ENCODE measurements at regions not wholly inside any gene's neighbourhood (a gene's known extent, or its start where the extent isn't known, plus 50 kb on each side); places are given as distances from the start of the nearest gene placed in this dataset.

DNA sequence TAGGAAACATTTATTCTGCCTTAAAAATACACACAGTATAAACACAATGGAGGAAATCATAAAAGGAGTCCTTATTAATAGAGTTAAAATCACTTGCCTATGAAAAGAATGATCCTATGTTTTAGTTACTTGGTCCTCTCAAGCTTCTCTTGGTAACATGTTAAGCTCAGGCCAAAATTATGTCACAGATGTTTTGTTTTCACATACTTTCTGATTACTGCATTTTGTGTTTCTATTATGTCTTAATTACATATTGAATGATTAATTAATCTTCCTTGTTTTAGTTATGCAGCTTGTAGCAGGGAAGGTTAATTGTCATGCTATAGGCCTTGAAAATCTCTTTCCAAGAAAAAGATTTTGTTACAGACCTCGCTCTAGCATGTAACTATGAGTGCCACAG, 406.0 kb downstream of the PLA2G4A start:
- Mint-ChIP-seq H3K27me3 (ENCODE audit: low read depth) (no peaks in the 10 kb centered on the region), H3K4me1 (ENCODE audit: low read depth) (no peaks in the 10 kb centered on the region), H3K4me3 (no peak overlapping the region), H3K36me3 (ENCODE audit: low read depth) (no peaks in the 10 kb centered on the region), H3K27ac (no peak overlapping the region), H3K9me3 (no peaks in the 10 kb centered on the region)

DNA sequence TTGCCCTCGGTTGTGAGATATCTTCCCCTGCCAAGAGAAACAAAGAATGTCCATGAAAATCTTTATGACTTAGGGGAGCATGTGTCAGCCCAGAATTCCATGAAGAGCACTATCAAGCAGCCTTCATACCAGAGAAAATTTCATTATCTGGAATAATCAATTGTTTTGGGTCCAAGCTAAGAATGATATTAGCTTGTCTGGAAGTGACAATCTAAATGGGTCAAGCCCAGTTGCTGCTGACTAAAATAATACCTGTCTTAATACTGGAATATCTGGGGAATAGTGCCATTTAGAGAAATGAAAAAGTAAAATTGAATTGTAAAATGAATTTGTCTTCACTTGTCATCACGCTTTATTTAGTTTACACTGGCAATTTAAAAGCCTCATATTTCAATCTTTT, 407.4 kb downstream of the PLA2G4A start:
- Mint-ChIP-seq H3K4me1 (ENCODE audit: low read depth) (no peaks in the 10 kb centered on the region), H3K27me3 (ENCODE audit: low read depth) (no peaks in the 10 kb centered on the region), H3K36me3 (ENCODE audit: low read depth) (no peaks in the 10 kb centered on the region), H3K9me3 (no peaks in the 10 kb centered on the region), H3K27ac (no peak overlapping the region), H3K4me3 (no peak overlapping the region)

GRCh38 chr1:187236676-187237075, 407.9 kb downstream of the PLA2G4A start:
- H3K27ac Mint-ChIP-seq, result no peak overlapping the region
- H3K36me3 Mint-ChIP-seq (ENCODE audit: low read depth), result no peaks in the 10 kb centered on the region
- no peak overlapping the region for H3K4me3 Mint-ChIP-seq
- H3K9me3 Mint-ChIP-seq, result no peaks in the 10 kb centered on the region
- no peaks in the 10 kb centered on the region for H3K4me1 Mint-ChIP-seq (ENCODE audit: low read depth)
- H3K27me3 Mint-ChIP-seq (ENCODE audit: low read depth), result no peaks in the 10 kb centered on the region

GRCh38 chr1:187237542-187237941, 408.8 kb downstream of the PLA2G4A start:
- H3K9me3 Mint-ChIP-seq, result no peaks in the 10 kb centered on the region
- H3K27me3 Mint-ChIP-seq (ENCODE audit: low read depth), result no peaks in the 10 kb centered on the region
- no peak overlapping the region for H3K27ac Mint-ChIP-seq
- H3K36me3 Mint-ChIP-seq (ENCODE audit: low read depth), result no peaks in the 10 kb centered on the region
- no peaks in the 10 kb centered on the region for H3K4me1 Mint-ChIP-seq (ENCODE audit: low read depth)
- H3K4me3 Mint-ChIP-seq, result no peak overlapping the region

- Mint-ChIP-seq H3K27ac (no peak overlapping the region), H3K36me3 (ENCODE audit: low read depth) (no peaks in the 10 kb centered on the region), H3K4me3 (no peak overlapping the region), H3K27me3 (ENCODE audit: low read depth) (no peaks in the 10 kb centered on the region), H3K9me3 (no peaks in the 10 kb centered on the region), H3K4me1 (ENCODE audit: low read depth) (no peaks in the 10 kb centered on the region)
Measured at GRCh38 chr1:187241971-187242370, 413.2 kb downstream of the PLA2G4A start.

DNA sequence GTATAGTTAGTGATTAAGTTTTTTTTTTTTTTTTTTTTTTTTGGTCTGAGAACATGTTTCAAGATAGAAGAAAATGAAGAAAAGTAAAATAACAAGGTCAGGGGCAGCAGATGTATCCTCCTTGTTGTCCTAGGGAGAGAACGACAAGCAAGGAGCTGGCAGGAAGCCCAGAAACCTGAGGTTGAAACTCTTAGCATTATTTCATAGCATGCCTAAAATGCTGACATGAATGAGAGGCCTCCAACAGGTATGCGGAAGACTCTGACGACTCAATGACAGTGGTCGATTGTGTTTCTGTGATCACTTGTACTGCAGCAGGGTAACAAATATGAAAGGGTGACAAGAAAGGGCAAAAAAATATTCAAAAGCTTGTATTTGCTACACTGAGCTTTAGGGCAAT, 415.9 kb downstream of the PLA2G4A start:
- H3K27me3 Mint-ChIP-seq (ENCODE audit: low read depth), result no peaks in the 10 kb centered on the region
- no peaks in the 10 kb centered on the region for H3K4me1 Mint-ChIP-seq (ENCODE audit: low read depth)
- H3K27ac Mint-ChIP-seq, result no peak overlapping the region
- no peaks in the 10 kb centered on the region for H3K9me3 Mint-ChIP-seq
- no peak overlapping the region for H3K4me3 Mint-ChIP-seq
- H3K36me3 Mint-ChIP-seq (ENCODE audit: low read depth), result no peaks in the 10 kb centered on the region

DNA sequence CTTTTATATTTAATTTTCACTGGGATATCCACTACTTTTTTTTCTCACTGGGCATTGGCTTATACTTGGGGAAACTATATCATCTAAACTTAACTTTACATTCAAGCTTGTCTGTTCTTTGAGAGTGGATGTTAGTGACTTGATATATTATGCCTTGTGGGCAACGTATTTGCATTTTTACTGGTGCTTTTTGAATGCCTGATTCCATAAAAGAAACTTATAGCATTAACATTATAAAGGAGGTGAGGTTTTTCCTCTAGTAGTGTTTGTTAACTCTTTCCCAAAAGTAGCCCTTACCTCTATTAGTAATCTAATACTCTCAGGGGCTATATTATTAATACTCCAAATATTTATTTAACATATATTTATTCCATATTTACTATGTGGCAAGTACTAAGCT, 416.5 kb downstream of the PLA2G4A start:
- H3K4me3 Mint-ChIP-seq, result no peak overlapping the region
- no peaks in the 10 kb centered on the region for H3K27me3 Mint-ChIP-seq (ENCODE audit: low read depth)
- no peak overlapping the region for H3K27ac Mint-ChIP-seq

GRCh38 chr1:187249196-187249595, 420.4 kb downstream of the PLA2G4A start:
- Mint-ChIP-seq H3K9me3 (no peaks in the 10 kb centered on the region), H3K27me3 (ENCODE audit: low read depth) (no peaks in the 10 kb centered on the region), H3K36me3 (ENCODE audit: low read depth) (no peaks in the 10 kb centered on the region), H3K27ac (no peak overlapping the region), H3K4me3 (no peak overlapping the region), H3K4me1 (ENCODE audit: low read depth) (no peaks in the 10 kb centered on the region)

More for the DNA sequence above, 416.5 kb downstream of the PLA2G4A start:
- Mint-ChIP-seq H3K9me3 (no peaks in the 10 kb centered on the region), H3K36me3 (ENCODE audit: low read depth) (no peaks in the 10 kb centered on the region), H3K4me1 (ENCODE audit: low read depth) (no peaks in the 10 kb centered on the region)

GRCh38 chr1:187252923-187253322, 424.2 kb downstream of the PLA2G4A start:
- no peak overlapping the region for H3K27ac Mint-ChIP-seq
- no peaks in the 10 kb centered on the region for H3K27me3 Mint-ChIP-seq (ENCODE audit: low read depth)
- no peaks in the 10 kb centered on the region for H3K9me3 Mint-ChIP-seq
- no peak overlapping the region for H3K4me3 Mint-ChIP-seq
- no peaks in the 10 kb centered on the region for H3K36me3 Mint-ChIP-seq (ENCODE audit: low read depth)
- no peaks in the 10 kb centered on the region for H3K4me1 Mint-ChIP-seq (ENCODE audit: low read depth)

- Mint-ChIP-seq H3K27me3 (ENCODE audit: low read depth) (no peaks in the 10 kb centered on the region), H3K27ac (no peak overlapping the region), H3K4me3 (no peak overlapping the region), H3K36me3 (ENCODE audit: low read depth) (no peaks in the 10 kb centered on the region), H3K4me1 (ENCODE audit: low read depth) (no peaks in the 10 kb centered on the region), H3K9me3 (no peaks in the 10 kb centered on the region)
Measured at GRCh38 chr1:187257476-187257875, 428.7 kb downstream of the PLA2G4A start.

GRCh38 chr1:187261637-187262036, 432.9 kb downstream of the PLA2G4A start:
- H3K36me3 Mint-ChIP-seq (ENCODE audit: low read depth), result no peaks in the 10 kb centered on the region
- no peak overlapping the region for H3K4me3 Mint-ChIP-seq
- H3K27ac Mint-ChIP-seq, result no peak overlapping the region
- H3K4me1 Mint-ChIP-seq (ENCODE audit: low read depth), result no peaks in the 10 kb centered on the region
- H3K9me3 Mint-ChIP-seq, result no peaks in the 10 kb centered on the region
- H3K27me3 Mint-ChIP-seq (ENCODE audit: low read depth), result no peaks in the 10 kb centered on the region

DNA sequence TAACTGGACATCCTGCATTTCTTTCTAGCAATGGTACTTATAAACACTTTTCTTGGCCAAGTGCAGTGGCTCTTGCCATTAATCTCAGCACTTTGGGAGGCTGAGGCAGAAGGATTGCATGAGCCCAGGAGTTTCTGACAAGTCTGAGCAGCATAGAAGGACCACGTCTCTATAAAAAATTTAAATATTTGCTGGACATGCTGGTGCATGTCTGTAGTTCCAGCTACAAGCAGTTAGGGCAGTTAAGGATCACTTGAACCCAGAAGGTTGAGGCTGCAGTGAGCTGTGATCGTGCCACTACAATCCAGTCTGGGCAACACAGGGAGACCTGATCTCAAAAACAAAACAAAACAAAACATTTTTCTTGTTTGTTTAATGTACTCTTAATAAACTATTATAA, 434.0 kb downstream of the PLA2G4A start:
- Mint-ChIP-seq H3K36me3 (ENCODE audit: low read depth) (no peaks in the 10 kb centered on the region), H3K9me3 (no peaks in the 10 kb centered on the region)

DNA sequence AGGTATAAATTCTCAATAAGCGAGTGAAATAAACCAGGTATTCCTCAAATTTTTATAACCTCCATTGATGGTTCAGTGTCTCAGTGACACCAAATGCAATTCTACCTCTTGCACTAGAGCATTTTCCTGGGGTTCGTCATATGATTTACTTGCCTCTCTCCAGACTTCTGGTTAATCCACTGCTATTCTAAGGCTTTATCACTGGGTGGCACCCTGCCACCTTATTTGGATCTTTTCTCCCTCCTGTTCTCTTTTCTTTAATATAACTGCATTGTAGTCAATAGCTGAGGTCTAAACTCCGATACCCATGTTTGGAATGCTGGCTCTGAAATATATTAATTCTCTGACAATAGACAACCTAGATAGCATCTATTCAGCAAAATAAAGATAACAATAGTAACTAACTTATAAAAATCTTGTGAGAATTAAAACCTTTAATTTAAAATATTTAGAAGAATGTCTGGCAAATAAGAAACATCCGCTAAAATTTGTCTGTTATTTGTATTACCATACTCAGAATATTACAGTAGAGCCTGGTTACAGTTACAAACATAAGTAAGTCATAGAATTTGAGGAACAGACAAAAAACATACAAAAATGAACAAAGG, 436.4 kb downstream of the PLA2G4A start:
- Mint-ChIP-seq H3K27me3 (ENCODE audit: low read depth) (no peaks in the 10 kb centered on the region), H3K36me3 (ENCODE audit: low read depth) (no peaks in the 10 kb centered on the region), H3K9me3 (no peaks in the 10 kb centered on the region), H3K27ac (no peak overlapping the region), H3K4me1 (ENCODE audit: low read depth) (no peaks in the 10 kb centered on the region), H3K4me3 (no peak overlapping the region)

More for the DNA sequence above, 434.0 kb downstream of the PLA2G4A start:
- Mint-ChIP-seq H3K4me1 (ENCODE audit: low read depth) (no peaks in the 10 kb centered on the region), H3K27me3 (ENCODE audit: low read depth) (no peaks in the 10 kb centered on the region), H3K27ac (no peak overlapping the region), H3K4me3 (no peak overlapping the region)

GRCh38 chr1:187266051-187266450, 437.3 kb downstream of the PLA2G4A start:
- Mint-ChIP-seq H3K36me3 (ENCODE audit: low read depth) (no peaks in the 10 kb centered on the region), H3K27me3 (ENCODE audit: low read depth) (no peaks in the 10 kb centered on the region), H3K4me3 (no peak overlapping the region), H3K27ac (no peak overlapping the region), H3K4me1 (ENCODE audit: low read depth) (no peaks in the 10 kb centered on the region), H3K9me3 (no peaks in the 10 kb centered on the region)

DNA sequence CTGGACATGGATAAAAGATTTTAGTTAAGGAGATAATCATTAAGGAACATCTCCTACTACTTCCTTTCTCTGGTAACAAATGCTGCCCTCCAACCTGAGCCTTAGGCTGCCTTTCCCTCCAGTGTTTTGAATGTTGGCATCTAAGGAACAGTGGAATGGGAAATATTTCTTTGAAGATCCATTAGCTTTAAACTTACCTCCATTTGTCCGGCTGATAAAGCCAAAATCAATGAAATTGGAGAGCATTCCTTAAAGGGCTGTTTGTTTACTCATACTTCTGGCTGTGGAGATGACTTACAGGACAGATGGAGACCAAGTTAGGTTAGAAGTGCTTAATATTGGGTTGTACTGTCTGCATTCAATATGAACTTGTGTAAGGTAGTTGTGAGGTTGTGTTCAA, 439.1 kb downstream of the PLA2G4A start:
- H3K36me3 Mint-ChIP-seq (ENCODE audit: low read depth), result no peaks in the 10 kb centered on the region
- no peaks in the 10 kb centered on the region for H3K9me3 Mint-ChIP-seq
- no peak overlapping the region for H3K27ac Mint-ChIP-seq
- no peaks in the 10 kb centered on the region for H3K27me3 Mint-ChIP-seq (ENCODE audit: low read depth)
- no peaks in the 10 kb centered on the region for H3K4me1 Mint-ChIP-seq (ENCODE audit: low read depth)
- H3K4me3 Mint-ChIP-seq, result no peak overlapping the region

DNA sequence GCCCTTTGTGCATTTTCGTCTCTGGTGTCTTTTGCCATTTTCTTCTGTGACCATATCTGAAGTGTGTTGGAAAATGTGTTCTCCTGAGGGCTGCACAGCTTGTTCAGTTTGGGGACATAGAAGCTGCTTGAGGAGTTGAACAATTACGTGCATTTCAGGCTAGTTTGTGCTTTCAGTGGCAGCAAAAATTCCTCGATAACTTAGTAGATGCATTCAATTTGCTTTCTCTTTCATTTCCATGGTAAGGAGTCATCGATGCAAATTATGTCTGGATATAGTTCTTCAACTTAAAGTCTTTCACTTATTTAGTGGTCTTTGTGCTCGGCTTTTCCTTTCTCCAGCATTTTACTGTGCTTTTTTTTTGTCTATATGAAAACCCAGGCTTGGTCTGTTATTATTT, 441.5 kb downstream of the PLA2G4A start:
- H3K27me3 Mint-ChIP-seq (ENCODE audit: low read depth), result no peaks in the 10 kb centered on the region

More for the DNA sequence above, 441.5 kb downstream of the PLA2G4A start:
- Mint-ChIP-seq H3K27ac (no peak overlapping the region), H3K4me3 (no peak overlapping the region), H3K36me3 (ENCODE audit: low read depth) (no peaks in the 10 kb centered on the region), H3K9me3 (no peaks in the 10 kb centered on the region), H3K4me1 (ENCODE audit: low read depth) (peaks cover 2% of the 10 kb centered on the region)

Data from T-helper 1 cell treated with Interleukin-12 subunit alpha and Interleukin-12 subunit beta and Interleukin-4 antibody, amounts not matched to agents 30 μg/mL and 1 μg/mL, for 36 hours (primary cell).